GM20431 (cell line): ENCODE measurements at regions not wholly inside any gene's neighbourhood (a gene's known extent, or its start where the extent isn't known, plus 50 kb on each side); places are given as distances from the start of the nearest gene placed in this dataset.

Source experiments
- in situ Hi-C: fragments of 300-500 bp; cut with MseI, MboI; formaldehyde crosslinking; loops from one replicate; pipeline ENCODE4 v1.15.0; 2020; ENCODE audit warnings: low sequenced_read_pairs; ENCODE audit not compliant: unreplicated experiment

GRCh38 chr14:62077676-62078261 lies 315.5 kb downstream of the SNAPC1 start:
- in situ Hi-C loops = no loop called here

- in situ Hi-C loops = no loop called here
These were observed 316.8 kb downstream of the SNAPC1 start for GRCh38 chr14:62079038-62079437.

- in situ Hi-C loops = no loop called here
These were observed 318.9 kb downstream of the SNAPC1 start for GRCh38 chr14:62081012-62081612.

GRCh38 chr14:62081951-62082350 lies 319.7 kb downstream of the SNAPC1 start:
- in situ Hi-C loops = no loop called here

GRCh38 chr14:62082779-62083178 lies 320.6 kb downstream of the SNAPC1 start:
- in situ Hi-C loops = no loop called here

GRCh38 chr14:62084020-62084419 lies 321.8 kb downstream of the SNAPC1 start:
- in situ Hi-C loops = no loop called here

GRCh38 chr14:62087191-62087590 lies 325.0 kb downstream of the SNAPC1 start:
- in situ Hi-C loops = no loop called here

- in situ Hi-C loops = no loop called here
These were observed 331.5 kb downstream of the SNAPC1 start for GRCh38 chr14:62093736-62094135.

- in situ Hi-C loops = no loop called here
These were observed 334.9 kb downstream of the SNAPC1 start for GRCh38 chr14:62097072-62097471.

GRCh38 chr14:62097824-62098223 lies 335.6 kb downstream of the SNAPC1 start:
- in situ Hi-C loops = no loop called here

- in situ Hi-C loops = no loop called here
These were observed 336.1 kb downstream of the SNAPC1 start for GRCh38 chr14:62098357-62098756.

- in situ Hi-C loops = no loop called here
These were observed 336.9 kb downstream of the SNAPC1 start for GRCh38 chr14:62099091-62099490.

GRCh38 chr14:62101189-62101588 lies 339.0 kb downstream of the SNAPC1 start:
- in situ Hi-C loops = loop anchor here (25.0 kb wide), 2 partner anchors 214 to 639 kb away; no protein-coding TSS in a partner anchor

GRCh38 chr14:62101673-62102348 lies 339.6 kb downstream of the SNAPC1 start:
- in situ Hi-C loops = loop anchor here (25.0 kb wide), 2 partner anchors 215 to 640 kb away; no protein-coding TSS in a partner anchor

GRCh38 chr14:62102349-62102725 lies 340.1 kb downstream of the SNAPC1 start:
- in situ Hi-C loops = loop anchor here (25.0 kb wide), 2 partner anchors 215 to 640 kb away; no protein-coding TSS in a partner anchor

GRCh38 chr14:62103464-62103863 lies 341.2 kb downstream of the SNAPC1 start:
- in situ Hi-C loops = loop anchor here (25.0 kb wide), 2 partner anchors 216 to 641 kb away; no protein-coding TSS in a partner anchor

- in situ Hi-C loops = loop anchor here (25.0 kb wide), 2 partner anchors 224 to 649 kb away; no protein-coding TSS in a partner anchor
These were observed 348.7 kb downstream of the SNAPC1 start for GRCh38 chr14:62110941-62111340.

- in situ Hi-C loops = loop anchor here (25.0 kb wide), 2 partner anchors 230 to 655 kb away; no protein-coding TSS in a partner anchor
These were observed 355.0 kb downstream of the SNAPC1 start for GRCh38 chr14:62117010-62117750.

- in situ Hi-C loops = loop anchor here (25.0 kb wide), 2 partner anchors 230 to 655 kb away; no protein-coding TSS in a partner anchor
These were observed 355.5 kb downstream of the SNAPC1 start for GRCh38 chr14:62117751-62118105.

- in situ Hi-C loops = loop anchor here (25.0 kb wide), 2 partner anchors 231 to 656 kb away; no protein-coding TSS in a partner anchor
These were observed 356.2 kb downstream of the SNAPC1 start for GRCh38 chr14:62118461-62118860.
